BJ (cell line): ENCODE measurements at regions not wholly inside any gene's neighbourhood (a gene's known extent, or its start where the extent isn't known, plus 50 kb on each side); places are given as distances from the start of the nearest gene placed in this dataset.

Experiments used
- CTCF ChIA-PET: fragments of 350-600 bp; formaldehyde crosslinking; extraction: SDS; loops from one replicate; lab custom pipeline; 2021; ENCODE audit warnings: antibody characterized with exemption, inconsistent platforms; lab: Yijun Ruan, JAX
- POLR2A ChIA-PET: fragments of 300-600 bp; sonication (Branson Sonifier 250); formaldehyde crosslinking; extraction: SDS; loops from one replicate; lab custom pipeline; 2021; ENCODE audit warnings: antibody characterized with exemption; lab: Charles Lee
- DNase-seq: peaks from one replicate; pipeline ENCODE4 v3.0.0-alpha.2; 2011; ENCODE audit warnings: low read depth
- H3K27me3 ChIP-seq: 2 replicates; pipeline ENCODE4 v1.6.0; 2011; ENCODE audit warnings: low read length; ENCODE audit not compliant: control insufficient read depth, insufficient read depth
- H3K36me3 ChIP-seq: 2 replicates; pipeline ENCODE4 v1.5.1; 2011; ENCODE audit warnings: low read length; ENCODE audit not compliant: control insufficient read depth, insufficient read depth
- H3K4me3 ChIP-seq: 2 replicates; pipeline ENCODE4 v1.5.1; 2011; ENCODE audit warnings: low read depth, mild to moderate bottlenecking, control low read depth, low read length
- TF ChIP-seq, protein P1 (sequence below): IDR thresholded peaks from 2 replicates; pipeline ENCODE4 v1.5.1; 2011; ENCODE audit warnings: low read depth, mild to moderate bottlenecking, control low read depth, inconsistent platforms, low read length, moderate library complexity; ENCODE audit not compliant: insufficient read depth

DNA sequence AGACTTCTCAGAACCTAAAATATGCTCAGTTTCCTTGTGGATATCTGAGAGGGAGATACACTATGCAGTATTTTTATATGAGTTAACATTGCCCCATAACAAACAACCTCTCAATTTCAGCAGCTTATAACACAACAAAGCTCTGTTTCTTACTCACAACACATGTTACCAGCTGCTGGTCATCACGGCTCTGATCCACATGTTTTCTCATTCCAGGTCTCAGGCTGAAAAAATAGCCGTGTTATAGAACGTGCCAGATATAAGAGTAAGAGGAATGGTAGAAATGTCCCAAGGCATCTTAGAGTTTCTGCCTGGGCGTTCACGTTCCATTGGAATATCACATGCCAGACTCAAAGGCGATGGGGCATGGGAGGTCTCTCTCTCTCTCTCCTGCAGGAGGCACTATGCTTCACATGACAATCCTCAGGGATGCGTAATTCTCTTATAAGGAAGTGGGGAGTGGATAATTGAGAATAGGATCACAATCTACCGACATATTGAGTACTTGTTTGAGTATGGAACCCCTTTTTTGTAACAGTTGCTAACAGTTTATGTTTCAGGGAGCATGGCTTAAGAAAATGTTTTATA, 246.6 kb downstream of the NHLRC3 start:
- POLR2A ChIA-PET, result no interaction called here
- no peak overlapping the region for H3K4me3 ChIP-seq
- peaks cover 2% of the 10 kb centered on the region; the same call in 1 of the 2 replicates for H3K27me3 ChIP-seq
- no peaks in the 10 kb centered on the region for H3K36me3 ChIP-seq
- CTCF ChIA-PET, result interaction anchor here (1.0 to 1.2 kb wide), 3 partner anchors 21 to 327 kb away, joined by 3 to 4 read pairs (median 4); partner anchors contain the start of gene LHFPL6
- no peak for DNase-seq
- TF ChIP-seq, protein P1, sequence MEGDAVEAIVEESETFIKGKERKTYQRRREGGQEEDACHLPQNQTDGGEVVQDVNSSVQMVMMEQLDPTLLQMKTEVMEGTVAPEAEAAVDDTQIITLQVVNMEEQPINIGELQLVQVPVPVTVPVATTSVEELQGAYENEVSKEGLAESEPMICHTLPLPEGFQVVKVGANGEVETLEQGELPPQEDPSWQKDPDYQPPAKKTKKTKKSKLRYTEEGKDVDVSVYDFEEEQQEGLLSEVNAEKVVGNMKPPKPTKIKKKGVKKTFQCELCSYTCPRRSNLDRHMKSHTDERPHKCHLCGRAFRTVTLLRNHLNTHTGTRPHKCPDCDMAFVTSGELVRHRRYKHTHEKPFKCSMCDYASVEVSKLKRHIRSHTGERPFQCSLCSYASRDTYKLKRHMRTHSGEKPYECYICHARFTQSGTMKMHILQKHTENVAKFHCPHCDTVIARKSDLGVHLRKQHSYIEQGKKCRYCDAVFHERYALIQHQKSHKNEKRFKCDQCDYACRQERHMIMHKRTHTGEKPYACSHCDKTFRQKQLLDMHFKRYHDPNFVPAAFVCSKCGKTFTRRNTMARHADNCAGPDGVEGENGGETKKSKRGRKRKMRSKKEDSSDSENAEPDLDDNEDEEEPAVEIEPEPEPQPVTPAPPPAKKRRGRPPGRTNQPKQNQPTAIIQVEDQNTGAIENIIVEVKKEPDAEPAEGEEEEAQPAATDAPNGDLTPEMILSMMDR, result peak; percentile 22; the same call in 1 of the 2 replicates
